HUES6 (cell line): ENCODE measurements at regions not wholly inside any gene's neighbourhood (a gene's known extent, or its start where the extent isn't known, plus 50 kb on each side); places are given as distances from the start of the nearest gene placed in this dataset.

Source experiments
- H3K27ac ChIP-seq: 2 replicates; pipeline ENCODE4 v1.7.0; 2013; ENCODE audit warnings: low read depth, mild to moderate bottlenecking, low read length, inconsistent platforms
- H3K27me3 ChIP-seq: 2 replicates; pipeline ENCODE4 v1.6.1; 2013; ENCODE audit warnings: low read length; ENCODE audit not compliant: control insufficient read depth, insufficient read depth
- H3K36me3 ChIP-seq: 2 replicates; pipeline ENCODE4 v1.6.1; 2013; ENCODE audit warnings: low read length; ENCODE audit not compliant: control insufficient read depth, insufficient read depth
- H3K4me1 ChIP-seq: 2 replicates; pipeline ENCODE4 v1.6.1; 2013; ENCODE audit warnings: low read length; ENCODE audit not compliant: control insufficient read depth, insufficient read depth
- H3K4me3 ChIP-seq: 2 replicates; pipeline ENCODE4 v1.5.1; 2013; ENCODE audit warnings: low read depth, low read length
- H3K9ac ChIP-seq: one replicate; pipeline ENCODE4 v1.6.1; 2013; ENCODE audit warnings: mild to moderate bottlenecking, low read length
- H3K9me3 ChIP-seq: 2 replicates; pipeline ENCODE4 v1.6.1; 2013; ENCODE audit warnings: low read depth, low read length; ENCODE audit not compliant: control insufficient read depth, insufficient read depth

- Histone ChIP-seq H3K36me3 (no peaks in the 10 kb centered on the region), H3K9ac (no peak overlapping the region), H3K27me3 (no peaks in the 10 kb centered on the region), H3K27ac (no peak overlapping the region), H3K9me3 (no peaks in the 10 kb centered on the region), H3K4me3 (no peak overlapping the region), H3K4me1 (no peaks in the 10 kb centered on the region)
Observed at GRCh38 chr9:120183615-120184014, 396.4 kb downstream of the CDK5RAP2 start.

- Histone ChIP-seq H3K9me3 (no peaks in the 10 kb centered on the region), H3K9ac (no peak overlapping the region), H3K4me1 (no peaks in the 10 kb centered on the region), H3K27ac (no peak overlapping the region), H3K27me3 (no peaks in the 10 kb centered on the region), H3K36me3 (no peaks in the 10 kb centered on the region), H3K4me3 (no peak overlapping the region)
Observed at GRCh38 chr9:120182011-120182410, 398.0 kb downstream of the CDK5RAP2 start.

GRCh38 chr9:120177121-120177520 is 402.8 kb downstream of the CDK5RAP2 start:
- no peaks in the 10 kb centered on the region for H3K27me3 ChIP-seq
- H3K4me3 ChIP-seq = no peak overlapping the region
- no peaks in the 10 kb centered on the region for H3K36me3 ChIP-seq
- H3K4me1 ChIP-seq = no peaks in the 10 kb centered on the region
- H3K9ac ChIP-seq = no peak overlapping the region
- no peak overlapping the region for H3K27ac ChIP-seq
- no peaks in the 10 kb centered on the region for H3K9me3 ChIP-seq

GRCh38 chr9:120175031-120175430 is 404.9 kb downstream of the CDK5RAP2 start:
- H3K4me3 ChIP-seq = no peak overlapping the region
- no peaks in the 10 kb centered on the region for H3K36me3 ChIP-seq
- no peak overlapping the region for H3K27ac ChIP-seq

GRCh38 chr9:120161776-120162175 is 418.2 kb downstream of the CDK5RAP2 start:
- no peaks in the 10 kb centered on the region for H3K36me3 ChIP-seq
- H3K27ac ChIP-seq = no peak overlapping the region
- H3K4me1 ChIP-seq = no peaks in the 10 kb centered on the region
- H3K4me3 ChIP-seq = no peak overlapping the region
- H3K9me3 ChIP-seq = no peaks in the 10 kb centered on the region
- H3K9ac ChIP-seq = no peak overlapping the region
- no peaks in the 10 kb centered on the region for H3K27me3 ChIP-seq

More at GRCh38 chr9:120175031-120175430, 404.9 kb downstream of the CDK5RAP2 start:
- Histone ChIP-seq H3K9ac (no peak overlapping the region), H3K9me3 (no peaks in the 10 kb centered on the region), H3K27me3 (no peaks in the 10 kb centered on the region), H3K4me1 (no peaks in the 10 kb centered on the region)

- H3K27ac ChIP-seq = no peak overlapping the region
- H3K9me3 ChIP-seq = no peaks in the 10 kb centered on the region
- H3K4me3 ChIP-seq = no peak overlapping the region
- no peaks in the 10 kb centered on the region for H3K36me3 ChIP-seq
- H3K4me1 ChIP-seq = no peaks in the 10 kb centered on the region
- H3K27me3 ChIP-seq = no peaks in the 10 kb centered on the region; the same call in 1 of the 2 replicates
- H3K9ac ChIP-seq = no peak overlapping the region
Observed at GRCh38 chr9:120158221-120158620, 421.7 kb downstream of the CDK5RAP2 start.

- no peaks in the 10 kb centered on the region for H3K36me3 ChIP-seq
- no peak overlapping the region for H3K27ac ChIP-seq
- H3K4me3 ChIP-seq = no peak overlapping the region
- peaks cover 10% of the 10 kb centered on the region for H3K4me1 ChIP-seq
- no peaks in the 10 kb centered on the region; the same call in 1 of the 2 replicates for H3K27me3 ChIP-seq
- H3K9me3 ChIP-seq = no peaks in the 10 kb centered on the region
- no peak overlapping the region for H3K9ac ChIP-seq
Observed at GRCh38 chr9:120156376-120156775, 423.6 kb downstream of the CDK5RAP2 start.

- Histone ChIP-seq H3K27ac (no peak overlapping the region), H3K4me1 (peaks cover 10% of the 10 kb centered on the region)
Observed at GRCh38 chr9:120153258-120153657, 426.7 kb downstream of the CDK5RAP2 start.

GRCh38 chr9:120152295-120152694 is 427.7 kb downstream of the CDK5RAP2 start:
- Histone ChIP-seq H3K9ac (no peak overlapping the region), H3K9me3 (no peaks in the 10 kb centered on the region), H3K27me3 (no peaks in the 10 kb centered on the region; the same call in 1 of the 2 replicates), H3K4me3 (no peak overlapping the region), H3K4me1 (peaks cover 10% of the 10 kb centered on the region), H3K27ac (no peak overlapping the region), H3K36me3 (no peaks in the 10 kb centered on the region)

More at GRCh38 chr9:120153258-120153657, 426.7 kb downstream of the CDK5RAP2 start:
- Histone ChIP-seq H3K9me3 (no peaks in the 10 kb centered on the region), H3K4me3 (no peak overlapping the region), H3K9ac (no peak overlapping the region), H3K36me3 (no peaks in the 10 kb centered on the region), H3K27me3 (no peaks in the 10 kb centered on the region; the same call in 1 of the 2 replicates)

GRCh38 chr9:120151806-120152205 is 428.2 kb downstream of the CDK5RAP2 start:
- H3K27ac ChIP-seq = no peak overlapping the region
- H3K9ac ChIP-seq = no peak overlapping the region
- H3K27me3 ChIP-seq = no peaks in the 10 kb centered on the region; the same call in 1 of the 2 replicates
- H3K4me3 ChIP-seq = no peak overlapping the region
- no peaks in the 10 kb centered on the region for H3K36me3 ChIP-seq
- no peaks in the 10 kb centered on the region for H3K9me3 ChIP-seq
- H3K4me1 ChIP-seq = peaks cover 10% of the 10 kb centered on the region

GRCh38 chr9:120151149-120151548 is 428.8 kb downstream of the CDK5RAP2 start:
- no peak overlapping the region for H3K27ac ChIP-seq
- no peak overlapping the region for H3K4me3 ChIP-seq
- no peak overlapping the region for H3K9ac ChIP-seq
- H3K9me3 ChIP-seq = no peaks in the 10 kb centered on the region
- H3K36me3 ChIP-seq = no peaks in the 10 kb centered on the region
- peaks cover 10% of the 10 kb centered on the region for H3K4me1 ChIP-seq
- no peaks in the 10 kb centered on the region; the same call in 1 of the 2 replicates for H3K27me3 ChIP-seq

GRCh38 chr9:120138955-120139354 is 441.0 kb downstream of the CDK5RAP2 start:
- no peaks in the 10 kb centered on the region for H3K27me3 ChIP-seq
- no peaks in the 10 kb centered on the region for H3K36me3 ChIP-seq
- H3K4me1 ChIP-seq = no peaks in the 10 kb centered on the region
- no peak overlapping the region for H3K27ac ChIP-seq
- no peak overlapping the region for H3K9ac ChIP-seq
- no peak overlapping the region for H3K4me3 ChIP-seq
- H3K9me3 ChIP-seq = peaks cover 10% of the 10 kb centered on the region
